OCI-LY3 (cell line): ENCODE measurements at regions not wholly inside any gene's neighbourhood (a gene's known extent, or its start where the extent isn't known, plus 50 kb on each side); places are given as distances from the start of the nearest gene placed in this dataset.

Source experiments
- H2AFZ ChIP-seq: fragments of 200-600, 300-600 bp; shearing (Covaris generic); 2 replicates; pipeline ENCODE4 v1.6.0; 2014; ENCODE audit warnings: antibody characterized with exemption, low read depth, low read length
- H3K27ac ChIP-seq: fragments of 200-600, 300-600 bp; sonication (generic); 2 replicates; pipeline ENCODE4 v1.5.1; 2014; ENCODE audit warnings: mild to moderate bottlenecking, low read length, moderate library complexity, mixed read lengths
- H3K27me3 ChIP-seq: fragments of 200-600, 300-600 bp; sonication (generic); 2 replicates; pipeline ENCODE4 v1.6.1; 2014; ENCODE audit warnings: low read depth, low read length, mixed read lengths
- H3K36me3 ChIP-seq: fragments of 200-600, 300-600 bp; sonication (generic); replicated peaks from 2 replicates; pipeline ENCODE3; 2014; ENCODE audit warnings: low read depth, low read length, mixed read lengths
- H3K4me1 ChIP-seq: fragments of 300-600, 200-600 bp; sonication (generic); 2 replicates; pipeline ENCODE4 v1.6.1; 2014; ENCODE audit warnings: low read length, mixed read lengths
- H3K4me2 ChIP-seq: fragments of 200-600, 300-600 bp; sonication (generic); 2 replicates; pipeline ENCODE4 v1.6.1; 2014; ENCODE audit warnings: low read length, mixed read lengths
- H3K4me3 ChIP-seq: fragments of 300-600, 200-600 bp; sonication (generic); 2 replicates; pipeline ENCODE4 v1.5.1; 2014; ENCODE audit warnings: antibody characterized with exemption, mild to moderate bottlenecking, low read length, moderate library complexity
- H3K79me2 ChIP-seq: fragments of 300-600, 200-600 bp; shearing (Covaris generic); 2 replicates; pipeline ENCODE4 v1.6.1; 2014; ENCODE audit warnings: mild to moderate bottlenecking, low read length, mixed read lengths
- H3K9ac ChIP-seq: fragments of 300-600, 200-600 bp; shearing (Covaris generic); 2 replicates; pipeline ENCODE4 v1.6.0; 2014; ENCODE audit warnings: mild to moderate bottlenecking, low read length, moderate library complexity
- H3K9me3 ChIP-seq: fragments of 200-600, 300-600 bp; shearing (Covaris generic); 2 replicates; pipeline ENCODE4 v1.6.1; 2014; ENCODE audit warnings: low read length, mixed read lengths; ENCODE audit not compliant: insufficient read depth
- H4K20me1 ChIP-seq: fragments of 200-600, 300-600 bp; sonication (generic); 2 replicates; pipeline ENCODE4 v1.6.1; 2016; ENCODE audit warnings: low read length, mixed read lengths; ENCODE audit not compliant: insufficient read depth
- EZH2phosphoT487 ChIP-seq: fragments of 200-600 bp; shearing (Covaris generic); IDR thresholded peaks from 2 replicates; pipeline ENCODE4 v1.6.1; 2018; ENCODE audit warnings: antibody characterized with exemption, mixed run types, low read depth
- TF ChIP-seq, protein P1 (sequence below): fragments of 200-600, 300-600 bp; sonication (generic); IDR thresholded peaks from 2 replicates; pipeline ENCODE4 v1.5.1; 2014; ENCODE audit warnings: antibody characterized with exemption, low read length, low read depth

DNA sequence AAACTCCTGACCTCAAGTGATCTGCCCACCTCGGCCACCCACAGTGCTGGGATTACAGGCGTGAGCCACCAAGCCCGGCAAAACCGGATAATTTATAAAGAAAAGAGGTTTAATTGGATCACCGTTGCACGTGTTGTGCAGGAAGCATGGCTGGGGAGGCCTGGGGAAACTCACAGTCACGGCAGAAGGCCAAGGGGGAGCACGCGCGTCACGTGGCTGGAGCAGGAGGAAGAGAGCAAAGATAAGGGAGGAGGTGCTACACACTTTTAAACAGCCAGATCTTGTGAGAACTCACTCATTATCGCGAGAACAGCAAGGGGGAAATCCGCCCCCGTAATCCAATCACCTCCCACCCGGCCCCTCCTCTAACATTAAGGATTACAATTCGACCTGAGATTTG, 177.9 kb upstream of the TENM3 start:
- no peaks in the 10 kb centered on the region for H3K36me3 ChIP-seq
- no peak overlapping the region for H3K27ac ChIP-seq
- no peak overlapping the region for H2AFZ ChIP-seq
- H3K79me2 ChIP-seq: no peaks in the 10 kb centered on the region
- peaks cover 5% of the 10 kb centered on the region; the same call in 1 of the 2 replicates for H3K9me3 ChIP-seq
- H3K4me1 ChIP-seq: peaks cover 13% of the 10 kb centered on the region
- TF ChIP-seq EZH2phosphoT487: no peak
- TF ChIP-seq, protein P1, sequence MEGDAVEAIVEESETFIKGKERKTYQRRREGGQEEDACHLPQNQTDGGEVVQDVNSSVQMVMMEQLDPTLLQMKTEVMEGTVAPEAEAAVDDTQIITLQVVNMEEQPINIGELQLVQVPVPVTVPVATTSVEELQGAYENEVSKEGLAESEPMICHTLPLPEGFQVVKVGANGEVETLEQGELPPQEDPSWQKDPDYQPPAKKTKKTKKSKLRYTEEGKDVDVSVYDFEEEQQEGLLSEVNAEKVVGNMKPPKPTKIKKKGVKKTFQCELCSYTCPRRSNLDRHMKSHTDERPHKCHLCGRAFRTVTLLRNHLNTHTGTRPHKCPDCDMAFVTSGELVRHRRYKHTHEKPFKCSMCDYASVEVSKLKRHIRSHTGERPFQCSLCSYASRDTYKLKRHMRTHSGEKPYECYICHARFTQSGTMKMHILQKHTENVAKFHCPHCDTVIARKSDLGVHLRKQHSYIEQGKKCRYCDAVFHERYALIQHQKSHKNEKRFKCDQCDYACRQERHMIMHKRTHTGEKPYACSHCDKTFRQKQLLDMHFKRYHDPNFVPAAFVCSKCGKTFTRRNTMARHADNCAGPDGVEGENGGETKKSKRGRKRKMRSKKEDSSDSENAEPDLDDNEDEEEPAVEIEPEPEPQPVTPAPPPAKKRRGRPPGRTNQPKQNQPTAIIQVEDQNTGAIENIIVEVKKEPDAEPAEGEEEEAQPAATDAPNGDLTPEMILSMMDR: no peak
- H4K20me1 ChIP-seq: no peaks in the 10 kb centered on the region
- no peak overlapping the region for H3K9ac ChIP-seq
- H3K4me3 ChIP-seq: no peak overlapping the region
- no peak overlapping the region for H3K4me2 ChIP-seq
- no peaks in the 10 kb centered on the region for H3K27me3 ChIP-seq

DNA sequence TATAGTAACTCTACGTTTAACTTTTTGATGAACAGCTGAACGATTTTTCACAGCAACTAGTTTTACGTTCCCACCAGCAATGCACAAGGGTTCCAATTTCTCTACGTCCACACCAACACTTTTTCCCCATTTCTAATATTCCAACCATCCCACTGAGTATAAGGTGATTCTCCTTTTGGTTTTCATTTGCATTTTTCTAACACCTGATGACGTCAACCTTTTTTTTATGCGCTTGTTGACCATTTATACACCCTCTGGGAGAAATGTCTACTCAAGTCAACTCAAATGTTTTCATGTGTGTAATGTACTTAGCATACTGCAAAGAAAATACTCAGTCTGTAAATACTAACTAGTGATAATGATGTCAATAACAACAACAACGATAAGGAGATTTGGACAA, 177.2 kb upstream of the TENM3 start:
- no peak overlapping the region for H3K4me2 ChIP-seq

DNA sequence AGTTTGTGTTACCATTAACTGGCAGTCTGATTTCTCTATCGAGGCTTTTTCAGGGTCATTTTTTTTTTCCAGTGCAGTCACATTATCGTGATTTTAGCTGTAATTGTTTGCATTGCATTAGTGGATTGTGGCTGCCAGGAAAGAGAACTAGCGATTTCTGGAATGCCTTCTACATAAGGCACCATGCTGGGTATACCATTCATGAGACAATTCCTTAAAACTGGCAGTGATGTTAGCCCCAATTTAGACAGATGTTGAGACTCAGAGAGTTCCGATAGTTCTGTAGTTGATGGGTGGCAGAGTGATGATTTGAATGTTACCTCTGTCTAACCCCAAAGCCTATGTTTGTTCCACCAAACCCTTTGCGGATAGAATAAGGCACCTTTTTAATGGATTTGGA, 175.4 kb upstream of the TENM3 start:
- TF ChIP-seq, protein P1: no peak
- TF ChIP-seq EZH2phosphoT487: no peak
- Histone ChIP-seq H3K4me3 (no peak overlapping the region), H3K36me3 (no peaks in the 10 kb centered on the region), H3K9me3 (peaks cover 5% of the 10 kb centered on the region; the same call in 1 of the 2 replicates), H3K27ac (no peak overlapping the region), H4K20me1 (no peaks in the 10 kb centered on the region), H3K4me2 (no peak overlapping the region), H2AFZ (no peak overlapping the region), H3K4me1 (peaks cover 13% of the 10 kb centered on the region), H3K9ac (no peak overlapping the region), H3K27me3 (no peaks in the 10 kb centered on the region), H3K79me2 (no peaks in the 10 kb centered on the region)

More for the DNA sequence above, 177.2 kb upstream of the TENM3 start:
- no peaks in the 10 kb centered on the region for H3K79me2 ChIP-seq
- H3K27ac ChIP-seq: no peak overlapping the region
- no peak overlapping the region for H3K9ac ChIP-seq
- no peak overlapping the region for H3K4me3 ChIP-seq
- H3K27me3 ChIP-seq: no peaks in the 10 kb centered on the region
- H3K36me3 ChIP-seq: no peaks in the 10 kb centered on the region
- H3K9me3 ChIP-seq: peaks cover 5% of the 10 kb centered on the region; the same call in 1 of the 2 replicates
- no peak overlapping the region for H2AFZ ChIP-seq
- peaks cover 13% of the 10 kb centered on the region for H3K4me1 ChIP-seq
- TF ChIP-seq, protein P1: no peak
- no peak for TF ChIP-seq EZH2phosphoT487
- H4K20me1 ChIP-seq: no peaks in the 10 kb centered on the region

DNA sequence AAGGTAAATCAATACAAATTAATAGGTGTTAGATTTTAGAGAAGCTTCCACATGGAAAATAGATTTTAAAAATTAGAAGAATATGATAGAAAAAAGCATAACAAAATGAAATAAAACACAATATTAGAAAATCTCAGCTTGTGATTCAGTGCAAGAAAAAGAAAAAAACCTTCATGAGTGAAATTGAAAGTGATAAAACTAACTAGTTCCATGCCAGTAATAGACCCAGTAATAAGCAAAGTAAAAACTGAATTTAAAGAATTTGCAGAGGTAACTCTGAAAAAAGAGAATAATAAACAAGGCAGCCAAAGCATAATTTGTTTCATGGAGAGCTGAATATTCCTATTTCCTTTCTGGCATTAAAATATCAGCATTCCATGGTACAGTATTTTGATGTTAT, 174.3 kb upstream of the TENM3 start:
- H3K4me2 ChIP-seq: peak overlapping the region; percentile 29; the same call in 1 of the 2 replicates

More for the DNA sequence above, 174.3 kb upstream of the TENM3 start:
- Histone ChIP-seq H3K4me3 (no peak overlapping the region), H3K36me3 (no peaks in the 10 kb centered on the region), H3K79me2 (no peaks in the 10 kb centered on the region), H3K9me3 (peaks cover 5% of the 10 kb centered on the region; the same call in 1 of the 2 replicates), H4K20me1 (no peaks in the 10 kb centered on the region), H3K4me1 (peaks cover 13% of the 10 kb centered on the region), H3K9ac (no peak overlapping the region), H2AFZ (no peak overlapping the region), H3K27ac (no peak overlapping the region), H3K27me3 (no peaks in the 10 kb centered on the region)
- TF ChIP-seq, protein P1: no peak
- no peak for TF ChIP-seq EZH2phosphoT487
